ENCODE measurements at regions not wholly inside any gene's neighbourhood (a gene's known extent, or its start where the extent isn't known, plus 50 kb on each side); places are given as distances from the start of the nearest gene placed in this dataset.

DNA sequence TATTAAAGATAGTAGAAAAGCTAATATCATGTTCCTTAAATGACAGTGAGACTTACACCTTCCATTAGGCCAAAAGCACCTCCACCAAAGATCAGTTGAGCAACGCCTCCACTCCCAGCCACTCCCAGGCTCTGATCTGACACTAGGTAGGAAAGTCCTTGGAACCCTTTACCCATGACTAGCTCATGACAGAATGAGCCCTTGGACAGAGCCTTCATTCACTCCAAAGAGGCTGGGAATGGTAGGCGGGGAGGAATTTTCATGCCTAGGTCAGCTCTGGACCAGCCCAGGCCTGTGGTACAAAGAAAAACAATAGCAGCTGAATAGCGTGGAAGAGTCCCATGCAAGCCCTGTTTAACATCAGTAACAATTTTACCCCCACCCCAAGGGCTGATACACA, 493.7 kb downstream of the NR2F1-AS1 start:
- Mint-ChIP-seq H3K4me1 (ENCODE audit: low read depth) (no peaks in the 10 kb centered on the region), H3K27ac (no peak overlapping the region), H3K36me3 (ENCODE audit: insufficient read depth in 2 of 2) (no peaks in the 10 kb centered on the region), H3K4me3 (no peak overlapping the region), H3K9me3 (peaks cover under 1 to 2% of the 10 kb centered on the region in 2 donors), H3K27me3 (ENCODE audit: low read depth) (no peaks in the 10 kb centered on the region)
- ATAC-seq (replicated peaks in 1 of 2) (no peak), DNase-seq (no peak)

- Mint-ChIP-seq H3K27ac (no peak overlapping the region), H3K4me1 (ENCODE audit: low read depth) (no peaks in the 10 kb centered on the region), H3K36me3 (ENCODE audit: insufficient read depth in 2 of 2) (no peaks in the 10 kb centered on the region), H3K27me3 (ENCODE audit: low read depth) (no peaks in the 10 kb centered on the region), H3K4me3 (no peak overlapping the region), H3K9me3 (peaks cover 1 to 3% of the 10 kb centered on the region in 2 donors)
- DNase-seq (no peak), ATAC-seq (replicated peaks in 1 of 2) (no peak)
Observed at GRCh38 chr5:93082981-93083380, 498.0 kb downstream of the NR2F1-AS1 start.

GRCh38 chr5:93079046-93079445, 502.0 kb downstream of the NR2F1-AS1 start:
- H3K4me1 Mint-ChIP-seq (ENCODE audit: low read depth): no peaks in the 10 kb centered on the region
- H3K27ac Mint-ChIP-seq: no peak overlapping the region
- H3K9me3 Mint-ChIP-seq: peaks cover 1 to 3% of the 10 kb centered on the region in 2 donors
- H3K36me3 Mint-ChIP-seq (ENCODE audit: insufficient read depth in 2 of 2): no peaks in the 10 kb centered on the region
- no peak overlapping the region for H3K4me3 Mint-ChIP-seq
- no peak for ATAC-seq (replicated peaks in 1 of 2)
- no peak for DNase-seq
- no peaks in the 10 kb centered on the region for H3K27me3 Mint-ChIP-seq (ENCODE audit: low read depth)

DNA sequence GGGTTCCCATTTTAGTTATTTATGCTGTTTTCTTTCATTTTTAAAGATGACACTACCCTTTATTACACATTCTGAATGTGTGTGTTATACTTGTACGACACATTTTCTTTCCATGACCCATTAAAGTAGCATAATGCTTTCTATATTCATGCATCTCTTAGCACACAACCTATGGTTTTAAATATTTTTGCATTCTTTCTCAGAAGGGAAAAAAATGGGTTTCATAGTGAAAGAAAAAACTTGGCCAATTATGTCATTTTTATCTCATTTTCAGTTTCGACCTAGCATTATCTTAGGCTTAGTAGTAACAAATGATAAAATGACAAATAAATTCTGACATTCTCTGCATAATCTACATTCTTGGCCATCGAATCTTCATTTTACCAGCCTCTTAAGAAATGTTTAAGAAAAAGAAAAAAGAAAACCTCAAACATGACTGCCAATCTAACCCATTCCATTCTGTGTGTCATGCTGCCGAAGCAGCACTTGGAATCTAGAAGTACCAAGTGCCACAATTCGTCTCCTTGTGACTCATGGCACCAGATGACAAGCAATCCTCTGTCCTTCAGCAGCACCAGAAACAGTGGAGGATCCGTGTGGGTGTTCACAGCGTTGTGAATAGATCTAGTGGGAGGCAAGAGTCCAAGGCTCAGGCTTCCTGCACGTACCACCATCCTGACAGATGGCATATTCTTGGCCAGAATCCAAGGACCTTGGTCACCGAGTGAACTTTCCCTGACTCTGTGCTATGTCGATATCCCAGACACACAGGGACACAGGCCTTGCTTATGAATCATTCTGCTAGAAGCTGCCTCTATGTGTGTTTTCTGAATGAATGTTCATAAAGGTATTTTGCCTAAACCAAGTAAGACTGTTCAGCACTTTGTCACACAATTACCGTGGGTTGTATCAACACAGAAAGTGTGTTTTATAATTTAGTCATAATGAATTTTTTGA, 502.7 kb downstream of the NR2F1-AS1 start:
- ATAC-seq (replicated peaks in 1 of 2) (peak; percentile 51 to 73), DNase-seq (no peak)
- H3K9me3 Mint-ChIP-seq: peaks cover 1 to 3% of the 10 kb centered on the region in 2 donors
- H3K27ac Mint-ChIP-seq: no peak overlapping the region
- H3K4me1 Mint-ChIP-seq (ENCODE audit: low read depth): no peaks in the 10 kb centered on the region
- H3K36me3 Mint-ChIP-seq (ENCODE audit: insufficient read depth in 2 of 2): no peaks in the 10 kb centered on the region
- H3K27me3 Mint-ChIP-seq (ENCODE audit: low read depth): no peaks in the 10 kb centered on the region
- no peak overlapping the region for H3K4me3 Mint-ChIP-seq

DNA sequence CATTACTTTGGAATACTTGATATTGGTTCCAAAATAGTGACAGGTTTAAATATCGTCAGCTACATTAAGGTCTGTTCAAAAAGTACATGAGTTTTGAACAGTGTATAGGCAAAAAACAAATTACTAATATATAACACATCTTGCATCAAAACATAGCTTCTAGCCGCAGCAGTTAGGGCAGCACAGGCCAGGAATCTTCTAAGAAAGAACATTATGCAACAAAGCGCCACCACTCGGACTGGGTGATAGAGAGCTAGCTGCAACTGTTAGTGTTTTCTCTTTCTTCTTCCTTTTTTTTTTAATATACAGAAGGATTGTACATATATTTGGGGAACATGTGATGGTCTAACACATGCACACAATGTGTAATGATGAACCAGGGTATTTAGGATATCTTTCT, 504.5 kb downstream of the NR2F1-AS1 start:
- Mint-ChIP-seq H3K27me3 (ENCODE audit: low read depth) (no peaks in the 10 kb centered on the region), H3K36me3 (ENCODE audit: insufficient read depth in 2 of 2) (no peaks in the 10 kb centered on the region), H3K4me1 (ENCODE audit: low read depth) (no peaks in the 10 kb centered on the region), H3K27ac (no peak overlapping the region), H3K9me3 (peaks cover 0 to 2% of the 10 kb centered on the region in 2 donors), H3K4me3 (no peak overlapping the region)
- no peak for DNase-seq
- no peak for ATAC-seq (replicated peaks in 1 of 2)

DNA sequence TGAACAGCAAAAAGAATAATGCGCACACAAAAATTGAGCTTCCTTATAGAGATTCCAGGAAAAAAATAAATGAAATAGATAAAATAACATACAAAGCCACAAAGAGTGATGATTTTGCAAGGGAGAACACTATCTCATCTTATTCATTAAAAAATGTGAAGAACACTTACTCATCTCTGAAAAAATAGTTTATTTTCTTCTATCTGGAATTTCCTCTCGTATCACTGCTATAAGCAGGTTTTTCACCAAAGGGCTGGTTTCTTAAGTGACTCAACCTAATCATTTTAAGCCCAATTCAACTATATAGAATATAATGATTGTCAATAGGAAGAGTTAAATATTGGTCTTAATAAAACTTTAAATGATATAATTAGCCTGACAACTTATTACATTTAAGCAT, 504.9 kb downstream of the NR2F1-AS1 start:
- peaks cover 0 to 2% of the 10 kb centered on the region in 2 donors for H3K9me3 Mint-ChIP-seq
- H3K36me3 Mint-ChIP-seq (ENCODE audit: insufficient read depth in 2 of 2): no peaks in the 10 kb centered on the region
- ATAC-seq (replicated peaks in 1 of 2) (no peak), DNase-seq (no peak)
- H3K4me1 Mint-ChIP-seq (ENCODE audit: low read depth): no peaks in the 10 kb centered on the region
- no peaks in the 10 kb centered on the region for H3K27me3 Mint-ChIP-seq (ENCODE audit: low read depth)
- H3K27ac Mint-ChIP-seq: no peak overlapping the region
- no peak overlapping the region for H3K4me3 Mint-ChIP-seq

- H3K27ac Mint-ChIP-seq: no peak overlapping the region
- peaks cover 0 to 2% of the 10 kb centered on the region in 2 donors for H3K9me3 Mint-ChIP-seq
- ATAC-seq (replicated peaks in 1 of 2) (no peak), DNase-seq (no peak)
- no peak overlapping the region for H3K4me3 Mint-ChIP-seq
- no peaks in the 10 kb centered on the region for H3K36me3 Mint-ChIP-seq (ENCODE audit: insufficient read depth in 2 of 2)
- no peaks in the 10 kb centered on the region for H3K27me3 Mint-ChIP-seq (ENCODE audit: low read depth)
- no peaks in the 10 kb centered on the region for H3K4me1 Mint-ChIP-seq (ENCODE audit: low read depth)
Observed at GRCh38 chr5:93073547-93073946, 507.5 kb downstream of the NR2F1-AS1 start.

DNA sequence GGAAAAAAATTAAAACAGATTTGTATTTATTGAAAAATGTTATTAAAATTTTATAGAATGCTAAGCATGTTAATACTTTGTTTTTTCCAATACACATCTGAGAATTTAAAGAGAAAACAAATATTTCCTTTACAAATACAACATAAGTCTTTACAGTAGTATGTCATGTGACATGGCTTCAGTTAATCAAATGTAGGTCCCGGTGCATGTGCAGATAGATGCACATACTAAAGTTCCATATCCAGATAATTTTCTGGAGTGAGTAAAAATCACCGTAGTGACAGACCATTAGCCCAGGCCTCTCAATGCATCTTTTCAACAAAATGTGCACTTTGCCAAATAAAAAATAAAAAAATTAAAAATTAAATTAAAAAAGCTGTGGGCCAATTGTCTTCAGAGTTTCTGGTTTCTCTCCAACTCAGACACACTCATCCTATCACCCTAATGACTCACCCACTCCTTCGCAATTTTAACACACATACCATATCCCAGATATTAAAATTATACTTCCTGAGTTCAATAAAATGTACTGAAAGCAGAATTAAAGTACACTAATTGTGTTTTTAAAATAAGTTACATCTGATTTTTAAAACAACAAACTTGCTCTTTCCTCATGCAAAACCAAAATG, 508.1 kb downstream of the NR2F1-AS1 start:
- no peak for DNase-seq
- Mint-ChIP-seq H3K4me1 (ENCODE audit: low read depth) (no peaks in the 10 kb centered on the region), H3K27ac (no peak overlapping the region), H3K9me3 (peaks cover 0 to 2% of the 10 kb centered on the region in 2 donors), H3K36me3 (ENCODE audit: insufficient read depth in 2 of 2) (no peaks in the 10 kb centered on the region), H3K4me3 (no peak overlapping the region), H3K27me3 (ENCODE audit: low read depth) (no peaks in the 10 kb centered on the region)
- ATAC-seq (replicated peaks in 1 of 2): no peak

GRCh38 chr5:93071710-93072109, 509.3 kb downstream of the NR2F1-AS1 start:
- Mint-ChIP-seq H3K27me3 (ENCODE audit: low read depth) (no peaks in the 10 kb centered on the region), H3K27ac (no peak overlapping the region), H3K4me1 (ENCODE audit: low read depth) (no peaks in the 10 kb centered on the region), H3K9me3 (peaks cover 0 to 2% of the 10 kb centered on the region in 2 donors), H3K4me3 (no peak overlapping the region), H3K36me3 (ENCODE audit: insufficient read depth in 2 of 2) (no peaks in the 10 kb centered on the region)
- DNase-seq (no peak), ATAC-seq (replicated peaks in 1 of 2) (no peak)

DNA sequence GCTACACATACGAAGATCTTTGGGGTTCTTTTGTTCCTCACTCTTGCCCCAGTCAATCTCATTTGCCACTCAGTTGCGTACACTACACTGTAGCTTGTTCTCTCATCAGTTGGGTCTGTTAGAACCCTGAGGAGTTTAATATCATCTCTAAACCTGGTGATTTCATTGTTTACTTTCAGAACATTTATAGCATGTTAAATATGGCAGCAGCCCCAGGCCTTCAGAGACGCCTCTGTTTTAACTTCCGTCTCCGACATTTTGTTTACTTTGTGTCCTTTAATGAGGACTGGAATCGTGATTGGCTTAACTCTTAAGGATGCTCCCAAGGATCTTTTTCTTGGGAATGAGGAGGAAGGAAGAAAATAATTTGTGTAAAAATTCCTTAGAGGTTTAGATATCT, 510.1 kb downstream of the NR2F1-AS1 start:
- Mint-ChIP-seq H3K27me3 (ENCODE audit: low read depth) (no peaks in the 10 kb centered on the region), H3K4me3 (no peak overlapping the region)

DNA sequence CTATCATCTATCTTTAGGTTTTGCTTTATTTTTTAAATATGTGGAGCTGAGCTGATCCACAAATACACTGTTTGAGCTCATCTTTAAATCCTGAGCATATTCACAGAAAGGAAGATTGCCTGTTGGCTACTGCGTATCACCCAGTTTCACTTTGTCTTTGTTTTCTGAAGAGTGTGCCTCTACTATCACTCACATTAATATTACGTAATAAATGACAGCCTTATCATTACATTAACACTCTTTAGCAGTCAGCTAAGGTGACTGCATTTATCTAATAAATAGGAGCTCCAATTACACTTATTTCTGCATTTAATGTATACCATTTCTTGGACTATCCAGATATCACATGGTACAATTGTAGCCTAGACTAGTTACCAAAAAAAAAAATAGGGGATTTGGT, 511.7 kb downstream of the NR2F1-AS1 start:
- DNase-seq (no peak), ATAC-seq (replicated peaks in 1 of 2) (no peak)
- Mint-ChIP-seq H3K36me3 (ENCODE audit: insufficient read depth in 2 of 2) (no peaks in the 10 kb centered on the region), H3K4me3 (no peak overlapping the region), H3K27ac (no peak overlapping the region), H3K27me3 (ENCODE audit: low read depth) (no peaks in the 10 kb centered on the region), H3K9me3 (peaks cover 2% of the 10 kb centered on the region in 2 donors), H3K4me1 (ENCODE audit: low read depth) (no peaks in the 10 kb centered on the region)

More for the DNA sequence above, 510.1 kb downstream of the NR2F1-AS1 start:
- H3K27ac Mint-ChIP-seq: no peak overlapping the region
- peaks cover 0 to 2% of the 10 kb centered on the region in 2 donors for H3K9me3 Mint-ChIP-seq
- no peaks in the 10 kb centered on the region for H3K4me1 Mint-ChIP-seq (ENCODE audit: low read depth)
- no peaks in the 10 kb centered on the region for H3K36me3 Mint-ChIP-seq (ENCODE audit: insufficient read depth in 2 of 2)
- no peak for ATAC-seq (replicated peaks in 1 of 2)
- DNase-seq: no peak

DNA sequence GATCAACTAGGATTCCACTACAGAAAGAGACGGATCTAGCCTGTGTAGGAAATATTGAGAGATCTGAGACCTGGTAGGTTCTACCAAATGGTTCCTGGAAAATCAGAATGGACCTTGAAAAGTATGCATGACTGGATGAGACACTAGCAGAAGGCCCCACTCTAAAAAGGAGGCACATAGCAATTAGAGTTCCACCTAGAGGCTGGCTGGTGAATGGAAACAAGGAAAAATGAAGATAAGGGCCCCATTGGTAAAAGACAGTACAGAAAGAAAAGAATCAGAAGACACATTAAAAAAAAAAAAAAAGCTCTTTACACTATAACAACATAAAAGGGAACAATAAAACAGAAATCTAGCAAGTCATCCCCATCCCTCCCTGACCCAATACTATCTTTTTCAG, 518.5 kb downstream of the NR2F1-AS1 start:
- Mint-ChIP-seq H3K36me3 (ENCODE audit: insufficient read depth in 2 of 2) (no peaks in the 10 kb centered on the region), H3K4me1 (ENCODE audit: low read depth) (no peaks in the 10 kb centered on the region), H3K27ac (no peak overlapping the region), H3K9me3 (peaks cover 0 to 2% of the 10 kb centered on the region in 2 donors), H3K27me3 (ENCODE audit: low read depth) (no peaks in the 10 kb centered on the region), H3K4me3 (no peak overlapping the region)
- ATAC-seq (replicated peaks in 1 of 2) (no peak), DNase-seq (no peak)

- no peak for ATAC-seq (replicated peaks in 1 of 2)
- Mint-ChIP-seq H3K36me3 (ENCODE audit: insufficient read depth in 2 of 2) (no peaks in the 10 kb centered on the region), H3K9me3 (peaks cover 1 to 2% of the 10 kb centered on the region in 2 donors), H3K4me3 (no peak overlapping the region), H3K4me1 (ENCODE audit: low read depth) (no peaks in the 10 kb centered on the region), H3K27me3 (ENCODE audit: low read depth) (no peaks in the 10 kb centered on the region), H3K27ac (no peak overlapping the region)
- DNase-seq: no peak
Observed at GRCh38 chr5:93058309-93058708, 522.7 kb downstream of the NR2F1-AS1 start.
